GM19328 (cell line): ENCODE measurements at regions not wholly inside any gene's neighbourhood (a gene's known extent, or its start where the extent isn't known, plus 50 kb on each side); places are given as distances from the start of the nearest gene placed in this dataset.
"Not testable (repeated sequence)": the region's sequence is repeated elsewhere in the genome, so short reads cannot be mapped to it uniquely, and the experiment has no call there.

Experiments used
- ATAC-seq: cut with Tn5 transposase; IDR thresholded peaks from one replicate; pipeline ENCODE4 v1.9.1; 2021; ENCODE audit warnings: mild to moderate bottlenecking, moderate library complexity; ENCODE audit not compliant: unreplicated experiment

DNA sequence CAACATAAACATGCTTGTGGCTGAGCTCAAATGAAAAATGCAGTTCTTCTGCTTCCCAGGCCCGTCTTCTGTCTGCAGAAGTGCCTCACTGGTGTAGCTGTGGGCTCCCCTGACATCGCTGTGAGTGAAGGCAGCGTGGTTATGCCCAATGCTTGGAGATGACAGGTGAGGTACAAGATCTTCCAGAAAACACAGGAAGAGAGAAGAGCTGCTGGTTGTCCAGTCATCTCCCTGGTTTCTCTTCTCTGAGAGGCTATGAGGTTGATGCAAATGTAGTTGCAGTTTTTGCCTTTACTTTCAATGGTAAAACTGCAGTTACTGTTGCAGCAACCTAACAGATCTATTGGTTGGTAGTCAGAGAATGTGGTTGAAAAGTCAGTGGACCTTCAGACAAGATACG is 223.6 kb downstream of the GATA3 start:
- ATAC-seq: no peak

DNA sequence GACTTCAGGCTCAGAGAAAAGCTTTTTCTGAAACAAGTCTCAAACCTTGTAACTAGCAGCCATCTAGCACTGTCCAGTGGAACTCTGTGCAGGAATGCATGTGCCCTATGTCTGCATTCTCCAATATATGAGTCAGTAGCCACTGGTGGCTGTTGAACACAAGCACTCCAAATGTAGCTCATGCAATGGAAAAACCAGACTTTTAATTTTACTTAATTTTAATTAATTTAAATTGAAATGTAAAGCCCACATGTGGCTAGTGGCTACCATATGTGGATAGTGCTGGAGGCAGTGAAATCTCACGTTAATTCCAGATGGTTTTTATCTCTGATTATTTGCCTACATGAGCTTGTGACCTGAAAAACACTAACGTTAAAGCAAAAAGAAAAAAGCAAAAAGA is 225.1 kb downstream of the GATA3 start:
- ATAC-seq: no peak

DNA sequence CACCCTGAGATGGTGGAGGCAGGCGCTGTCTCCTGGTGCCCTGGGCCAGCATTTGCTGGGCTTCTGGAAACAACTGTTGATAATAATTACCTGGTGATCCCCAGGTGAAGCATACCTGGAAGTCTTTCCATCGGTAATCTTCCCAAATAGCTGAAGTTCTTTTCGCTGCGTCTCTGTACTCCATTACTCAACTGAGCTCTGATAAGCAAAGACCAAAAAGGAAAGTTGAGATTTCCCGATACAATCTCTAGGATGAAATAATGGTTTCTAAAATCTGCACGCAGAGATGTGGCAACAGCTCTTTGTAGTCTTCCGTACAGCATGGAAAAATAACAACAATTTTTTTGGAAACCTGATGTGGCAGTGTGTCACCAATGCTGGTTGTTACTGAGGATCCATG is 226.5 kb downstream of the GATA3 start:
- no peak for ATAC-seq

DNA sequence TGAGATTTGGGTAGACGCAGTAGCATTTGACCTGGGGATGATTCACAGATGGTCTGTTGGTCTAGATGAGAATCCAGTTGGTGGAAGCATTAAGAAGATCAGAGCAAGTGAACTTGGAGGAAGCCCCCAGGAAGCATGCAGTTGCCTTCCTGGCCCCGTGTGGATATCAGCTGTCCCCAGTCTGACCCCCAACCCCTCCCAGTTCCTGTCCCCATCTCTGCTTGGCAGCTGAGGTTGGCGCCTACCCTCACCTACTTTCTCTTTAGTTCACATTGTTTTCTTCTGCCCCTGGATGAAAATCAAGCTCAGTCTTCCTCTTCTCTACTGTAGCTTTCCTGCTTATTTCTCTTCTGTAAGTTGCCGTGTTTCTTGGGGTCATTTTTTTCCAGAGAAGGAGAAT is 227.9 kb downstream of the GATA3 start:
- no peak for ATAC-seq

DNA sequence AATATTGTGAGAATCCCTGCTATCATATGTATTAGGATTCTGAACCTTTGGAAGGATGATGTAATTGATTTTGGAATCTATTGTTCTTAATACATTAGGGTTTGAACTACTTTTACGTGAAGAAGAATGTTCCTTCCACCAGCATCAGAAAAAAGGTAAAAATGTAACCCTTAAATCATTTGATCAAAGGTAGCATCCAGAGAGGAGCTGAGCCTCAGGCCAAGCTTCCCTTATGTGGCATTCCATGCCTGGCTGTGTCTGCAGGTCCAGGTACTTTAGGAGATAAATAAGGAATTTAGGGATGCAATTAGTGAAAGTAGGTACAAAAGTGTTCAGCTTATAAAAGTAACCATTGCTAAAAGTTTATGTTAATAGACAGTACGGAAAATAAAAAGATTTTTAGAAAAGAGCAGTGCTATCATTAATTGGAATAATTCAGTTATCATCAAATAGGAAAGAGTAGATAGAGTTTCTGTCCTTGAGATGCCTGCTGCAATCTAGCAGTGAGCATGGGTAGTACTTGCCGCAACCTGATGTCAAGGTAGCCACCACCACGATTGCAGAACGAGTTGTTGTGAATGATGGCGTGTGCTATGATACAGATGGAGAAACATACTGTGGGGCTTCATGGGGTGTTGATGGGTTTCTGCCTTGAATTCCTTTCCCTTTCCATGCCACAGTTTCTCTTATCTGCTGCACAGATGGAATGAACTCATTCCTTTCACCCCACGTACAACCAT is 228.8 kb downstream of the GATA3 start:
- ATAC-seq: no peak

DNA sequence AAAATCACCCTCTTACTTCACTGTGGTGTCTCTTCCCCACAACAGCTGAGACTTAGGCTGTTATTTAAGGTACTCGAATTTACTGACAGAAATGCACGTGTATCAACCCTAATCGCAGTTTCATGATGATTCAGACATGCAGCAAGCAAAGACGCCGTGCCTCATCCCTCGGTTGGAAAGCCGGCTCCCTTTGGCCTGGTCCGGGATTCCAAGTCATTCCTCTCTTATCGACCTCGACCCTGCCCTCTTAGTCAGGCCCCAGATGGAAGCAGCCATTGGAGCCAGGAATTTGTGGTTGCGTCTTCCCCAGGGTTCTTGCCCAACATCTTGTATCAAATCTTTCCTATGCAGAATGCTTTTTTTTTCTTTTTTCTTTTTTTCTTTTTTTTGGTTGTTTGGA is 229.5 kb downstream of the GATA3 start:
- no peak for ATAC-seq

DNA sequence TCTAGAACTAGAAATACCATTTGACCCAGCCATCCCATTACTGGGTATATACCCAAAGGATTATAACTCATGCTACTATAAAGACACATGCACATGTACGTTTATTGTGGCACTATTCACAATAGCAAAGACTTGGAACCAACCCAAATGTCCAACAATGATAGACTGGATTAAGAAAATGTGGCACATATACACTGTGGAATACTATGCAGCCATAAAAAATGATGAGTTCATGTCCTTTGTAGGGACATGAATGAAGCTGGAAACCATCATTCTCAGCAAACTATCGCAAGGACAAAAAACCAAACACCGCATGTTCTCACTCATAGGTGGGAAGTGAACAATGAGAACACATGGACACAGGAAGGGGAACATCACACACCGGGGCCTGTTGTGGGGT is 231.5 kb downstream of the GATA3 start:
- ATAC-seq: not testable (repeated sequence)

DNA sequence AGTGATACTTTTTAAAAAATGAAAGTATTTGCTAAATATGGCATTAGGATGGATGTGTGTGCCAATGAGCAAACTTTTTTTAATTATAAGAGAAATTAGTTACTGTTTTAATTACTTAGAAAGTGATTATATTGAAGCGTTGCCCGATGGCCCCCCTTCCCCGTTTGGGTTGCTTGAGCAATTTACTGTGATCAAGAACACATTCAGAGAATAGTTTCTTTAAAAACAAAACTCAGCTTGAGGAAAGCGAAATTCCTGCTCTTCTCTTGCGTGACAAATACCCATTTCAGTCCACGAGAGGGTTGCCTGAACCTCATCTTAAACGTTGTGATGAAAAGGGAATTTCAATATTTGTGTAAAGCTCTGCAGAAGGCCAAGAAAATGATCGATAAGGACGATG is 234.1 kb downstream of the GATA3 start:
- no peak for ATAC-seq

DNA sequence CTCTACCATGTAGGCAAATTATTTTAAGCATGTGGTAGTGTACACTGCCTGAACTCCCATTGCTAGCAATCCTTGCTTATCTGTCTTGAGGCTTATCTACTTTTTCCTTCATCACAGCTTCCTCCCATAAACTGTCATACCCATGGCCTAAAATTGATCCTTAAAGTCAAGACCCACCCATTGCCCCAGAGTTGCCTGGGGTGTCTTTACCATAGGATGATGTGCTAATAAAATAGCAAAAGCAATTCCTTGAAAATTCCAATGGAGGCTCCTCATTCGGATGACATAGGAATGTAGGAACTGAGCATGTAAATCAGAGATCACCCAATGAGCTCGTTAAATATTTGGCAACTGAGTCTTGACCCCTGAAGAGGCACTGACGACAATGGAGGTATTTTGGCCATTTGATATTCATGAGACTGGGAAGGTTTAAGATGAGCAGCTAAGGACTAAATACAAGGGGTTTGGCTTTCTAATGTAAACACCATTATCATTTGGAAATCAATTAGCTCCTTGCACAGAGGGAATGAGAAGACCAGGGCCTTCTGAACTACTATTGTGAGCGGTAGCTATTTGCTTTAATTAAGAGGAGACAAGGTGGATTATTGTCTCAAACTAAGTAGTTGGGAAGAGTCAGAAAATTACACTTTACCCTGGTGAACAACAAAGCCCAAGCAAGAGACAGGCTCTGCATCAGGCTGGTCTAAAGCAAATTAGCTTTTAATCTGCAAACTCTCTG is 234.9 kb downstream of the GATA3 start:
- no peak for ATAC-seq

DNA sequence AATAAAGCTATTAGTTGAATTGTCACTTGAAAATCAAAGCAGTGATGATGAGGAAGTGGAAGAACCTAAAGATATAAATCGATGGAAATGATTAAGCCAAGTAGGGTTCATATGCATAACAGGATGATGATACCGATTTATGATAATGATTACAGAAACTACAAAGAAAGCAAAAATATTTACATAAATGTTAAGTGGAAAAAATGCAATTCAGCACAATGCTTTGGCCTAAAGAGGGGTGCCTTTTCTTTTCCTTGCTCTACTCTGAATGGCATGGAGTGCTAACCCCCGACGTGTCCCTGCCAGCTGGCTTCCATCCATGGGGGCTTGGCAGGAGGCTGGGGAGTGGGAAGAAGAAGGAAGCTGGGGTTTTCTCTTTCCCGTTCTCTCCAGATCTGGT is 240.3 kb downstream of the GATA3 start:
- no peak for ATAC-seq

DNA sequence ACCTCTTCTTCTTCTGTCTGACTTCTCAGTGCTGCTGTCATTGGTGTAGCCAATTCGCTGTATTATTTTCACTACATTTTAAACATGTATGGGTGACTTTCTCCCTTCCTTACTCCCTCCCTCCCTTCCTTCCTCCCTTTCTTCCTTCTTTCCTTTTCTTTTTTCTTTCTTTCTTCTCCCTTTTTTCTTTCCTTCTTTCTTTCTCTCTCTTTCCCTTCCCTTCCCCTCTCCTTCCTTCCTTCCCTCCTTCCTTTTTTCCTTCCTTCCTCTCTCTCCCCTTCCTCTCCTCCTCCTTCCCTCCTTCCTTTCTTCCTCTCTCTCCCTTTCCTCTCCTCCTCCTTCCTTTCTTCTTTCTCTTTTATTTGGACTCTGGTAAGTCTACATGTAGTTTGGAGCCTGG is 240.8 kb downstream of the GATA3 start:
- ATAC-seq: no peak

DNA sequence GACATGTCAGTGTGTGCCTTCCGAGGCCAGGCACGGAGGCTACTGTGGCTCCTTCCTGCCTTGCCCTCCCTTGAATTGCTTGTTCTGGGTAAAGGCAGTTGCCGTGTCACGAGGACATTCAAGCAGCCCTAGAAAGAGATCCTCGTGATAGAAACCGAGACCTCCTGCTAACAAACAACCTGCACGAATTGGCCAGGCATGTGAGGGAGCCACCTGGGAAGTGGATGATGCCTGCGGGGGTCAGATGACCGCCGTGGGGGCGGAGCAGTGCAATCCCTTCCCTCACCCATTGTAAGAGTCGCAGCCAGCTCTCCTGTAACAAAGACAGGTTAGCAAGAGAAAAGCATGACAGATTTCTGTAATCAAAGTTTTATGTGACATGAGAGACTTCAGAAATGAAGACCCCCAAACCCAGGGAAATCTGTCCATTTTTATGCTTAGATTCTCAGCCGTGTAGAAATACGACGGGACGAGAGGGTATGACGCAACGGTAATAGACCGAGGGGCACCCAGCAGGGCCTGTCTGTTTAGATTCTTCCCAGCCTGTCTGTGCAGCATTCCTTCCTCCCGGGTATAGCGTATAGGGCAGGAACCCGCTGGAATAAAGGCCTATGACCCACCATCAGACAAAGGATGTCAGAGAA is 241.7 kb downstream of the GATA3 start:
- ATAC-seq: no peak

DNA sequence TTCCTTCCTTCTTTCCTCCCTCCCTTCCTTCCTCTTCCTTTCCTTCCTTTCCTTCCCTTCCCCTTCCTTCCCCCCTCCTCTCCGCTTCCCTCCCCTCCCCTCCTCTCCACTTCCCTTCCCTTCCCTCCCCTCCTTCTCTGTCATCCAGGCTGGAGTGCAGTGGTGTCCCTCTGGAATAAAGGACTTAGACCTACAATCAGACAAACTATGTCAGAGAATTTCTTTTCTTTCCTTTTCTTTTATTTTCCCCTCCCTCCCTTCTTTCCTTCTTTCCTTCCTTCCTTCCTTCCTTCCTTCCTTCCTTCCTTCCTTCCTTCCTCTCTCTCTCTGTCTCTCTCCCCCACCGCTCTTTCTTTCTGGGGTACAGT is 242.2 kb downstream of the GATA3 start:
- no peak for ATAC-seq

DNA sequence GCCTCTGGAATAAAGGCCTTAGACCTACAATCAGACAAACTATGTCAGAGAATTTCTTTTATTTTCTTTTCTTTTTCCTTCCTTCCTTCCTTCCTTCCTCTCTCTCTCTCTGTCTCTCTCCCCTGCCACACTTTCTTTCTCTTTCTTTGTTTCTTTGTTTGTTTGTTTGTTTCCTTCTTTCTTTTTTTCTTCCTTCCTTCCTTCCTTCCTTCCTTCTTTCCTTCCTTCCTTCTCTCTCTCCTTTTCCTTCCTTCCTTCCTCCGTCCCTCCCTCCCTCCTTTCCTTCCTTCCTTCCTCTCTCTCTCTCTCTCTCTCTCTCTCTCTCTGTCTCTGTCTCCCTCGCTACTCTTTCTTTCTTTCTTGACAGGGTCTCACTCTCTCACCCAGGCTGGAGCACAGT is 242.6 kb downstream of the GATA3 start:
- no peak for ATAC-seq

DNA sequence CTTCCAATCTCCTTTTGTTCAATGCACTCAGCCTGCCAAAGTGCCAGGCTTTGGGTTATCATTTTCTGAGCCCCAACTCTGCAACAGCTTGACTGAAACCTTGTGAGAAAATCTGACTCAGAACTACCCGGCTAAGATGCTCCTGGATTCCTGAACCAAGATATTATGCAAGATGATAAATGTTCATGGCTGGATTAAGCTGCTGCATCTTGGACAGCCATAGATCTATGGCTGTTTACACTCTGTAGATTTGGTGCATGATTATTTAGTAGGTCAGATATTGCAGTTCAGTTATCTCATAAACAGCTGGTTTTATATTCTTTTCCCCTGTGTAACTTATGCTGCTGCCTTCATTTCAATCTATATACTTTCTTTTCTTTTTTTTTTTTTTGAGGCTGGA is 243.5 kb downstream of the GATA3 start:
- ATAC-seq: no peak

DNA sequence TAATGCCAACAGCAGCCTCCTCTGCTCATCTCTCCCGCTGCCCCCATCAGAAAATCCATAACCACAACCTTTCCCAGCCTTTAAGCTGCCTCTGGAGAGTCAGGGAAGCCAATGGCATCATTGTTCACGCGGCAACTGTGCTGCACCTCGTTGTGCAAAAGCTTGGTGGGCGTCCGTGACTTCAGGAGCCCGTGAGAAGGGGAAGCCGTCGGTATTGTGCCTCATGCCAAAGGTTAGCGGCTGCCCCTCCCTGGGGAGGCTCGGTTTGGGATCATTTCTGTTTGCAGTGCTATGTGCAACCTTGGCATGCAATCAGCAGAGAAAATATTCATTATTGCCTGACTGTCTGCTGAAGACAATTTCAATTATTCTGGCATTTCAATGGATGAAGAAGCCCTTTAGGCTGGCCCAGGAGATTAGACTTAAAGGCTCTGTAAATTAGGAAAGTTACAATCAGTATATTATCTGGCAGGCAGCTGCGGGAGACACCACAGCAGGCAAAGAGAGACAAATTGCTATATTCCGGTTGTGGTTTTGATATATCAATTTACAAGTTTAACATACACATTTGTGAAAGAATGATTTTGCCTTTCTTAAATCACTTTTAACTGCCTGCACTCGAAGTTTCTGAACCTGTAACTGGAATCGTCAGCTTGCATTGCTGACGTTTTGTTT is 244.5 kb downstream of the GATA3 start:
- no peak for ATAC-seq

DNA sequence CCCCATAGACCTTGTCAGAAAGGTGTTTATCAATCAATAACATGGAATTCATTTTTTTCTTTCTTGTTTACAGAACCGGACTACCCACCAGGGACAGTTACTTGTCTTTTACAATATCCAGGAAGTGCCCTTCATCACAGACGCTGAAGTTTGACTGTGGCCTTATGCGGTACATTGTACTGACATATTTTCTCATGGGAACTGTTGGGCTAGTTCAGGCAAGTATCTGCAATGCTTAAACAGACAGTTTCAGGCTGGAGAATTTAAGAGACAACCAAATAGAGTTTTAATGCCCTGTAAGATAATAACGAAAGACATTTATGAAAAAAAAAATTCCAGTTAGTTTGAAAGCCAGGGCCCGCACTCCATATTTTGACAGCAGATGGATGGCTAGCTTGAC is 246.4 kb downstream of the GATA3 start:
- ATAC-seq: no peak

DNA sequence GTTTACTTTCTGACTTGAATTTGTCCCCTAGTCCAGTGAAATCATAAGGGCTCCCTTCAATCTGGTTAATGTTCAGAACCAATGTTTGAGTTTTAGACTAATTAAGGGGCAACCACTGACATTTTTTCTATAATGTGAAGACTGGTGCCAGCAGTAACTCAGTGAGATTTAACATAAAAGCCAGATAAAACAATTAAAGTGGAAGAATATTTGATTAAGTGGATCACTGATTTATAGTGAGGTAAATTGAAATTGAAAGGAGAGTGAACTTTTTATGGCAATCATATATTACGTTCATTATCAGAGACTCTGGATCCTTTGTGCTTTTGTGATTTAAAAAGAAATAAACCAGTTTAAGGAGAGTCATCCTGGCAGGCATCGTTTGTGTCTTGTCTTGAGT is 246.8 kb downstream of the GATA3 start:
- no peak for ATAC-seq

DNA sequence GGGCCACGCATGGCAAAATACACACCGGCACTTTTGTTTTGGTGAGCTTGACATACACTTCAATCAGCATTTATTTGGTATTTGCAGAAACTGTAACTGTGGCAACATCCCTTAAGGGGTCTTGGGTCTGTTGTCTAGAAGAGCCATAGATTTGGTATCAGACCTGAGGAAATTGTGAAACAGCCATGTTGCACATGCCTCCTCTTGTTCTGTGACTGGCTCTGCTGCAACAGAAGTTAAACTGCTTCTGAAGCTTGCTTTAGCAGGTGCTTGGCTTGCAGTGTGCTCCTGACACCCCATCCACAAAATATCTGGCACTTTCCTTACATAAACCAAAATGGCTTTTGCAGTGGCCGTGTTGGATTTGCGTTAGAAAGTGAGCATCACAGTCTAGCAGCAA is 247.3 kb downstream of the GATA3 start:
- no peak for ATAC-seq

DNA sequence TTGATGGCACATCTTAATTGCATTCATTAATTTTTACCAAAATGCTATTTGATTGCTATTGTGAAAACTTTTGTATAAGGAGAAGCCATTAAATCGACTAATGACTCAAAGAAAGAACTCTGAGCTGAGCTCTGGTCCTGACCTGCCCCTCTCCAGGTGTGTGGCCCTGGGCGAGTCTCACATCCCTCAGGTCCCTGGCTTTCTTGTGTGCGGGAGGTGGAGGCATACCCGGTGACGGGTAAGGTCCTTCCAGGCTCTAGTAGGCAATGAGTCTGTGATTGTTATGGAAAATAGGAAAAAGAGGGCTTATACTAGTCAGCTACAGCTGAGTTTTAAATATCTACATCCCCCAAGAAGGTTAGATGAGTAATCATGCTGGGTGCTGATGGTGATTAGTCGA is 248.1 kb downstream of the GATA3 start:
- ATAC-seq: no peak

DNA sequence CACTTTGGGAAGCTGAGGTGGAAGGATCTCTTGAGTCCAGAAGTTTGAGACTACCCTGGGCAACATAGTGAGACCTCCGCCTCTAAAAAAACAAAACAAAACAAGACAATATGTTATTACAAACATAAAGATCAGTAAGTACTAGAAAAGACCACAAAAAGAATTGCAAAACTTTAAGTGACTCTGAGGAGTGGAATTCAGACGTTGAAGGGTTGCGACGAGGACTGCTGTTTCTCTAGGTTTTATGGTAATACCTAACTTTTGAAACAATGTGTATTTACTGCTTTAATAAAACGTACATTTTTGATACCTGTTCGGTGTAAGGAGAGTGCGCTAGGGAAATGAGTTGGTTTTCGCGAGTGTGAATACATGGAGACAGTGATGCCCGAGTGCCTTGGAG is 250.4 kb downstream of the GATA3 start:
- no peak for ATAC-seq
